ENCODE measurements at regions not wholly inside any gene's neighbourhood (a gene's known extent, or its start where the extent isn't known, plus 50 kb on each side); places are given as distances from the start of the nearest gene placed in this dataset.

GRCh38 chr9:79240774-79241173 lies 331.0 kb upstream of the TLE4 start:
- no peak for DNase-seq (ENCODE audit: low spot score in 2 of 2)
- intact Hi-C loops (cut with DNase I; ENCODE audit: low total_unique reads), result no loop called here
- Histone ChIP-seq H3K27ac (no peak overlapping the region), H3K36me3 (no peaks in the 10 kb centered on the region), H3K4me3 (no peak overlapping the region), H3K4me1 (no peaks in the 10 kb centered on the region), H3K27me3 (no peaks in the 10 kb centered on the region), H3K9me3 (no peaks in the 10 kb centered on the region)
- TF ChIP-seq POLR2A (IDR thresholded peaks at IDR 0.05) (no peak), POLR2AphosphoS5 (IDR thresholded peaks at IDR 0.05) (no peak), CTCF (IDR thresholded peaks at IDR 0.05) (no peak)

DNA sequence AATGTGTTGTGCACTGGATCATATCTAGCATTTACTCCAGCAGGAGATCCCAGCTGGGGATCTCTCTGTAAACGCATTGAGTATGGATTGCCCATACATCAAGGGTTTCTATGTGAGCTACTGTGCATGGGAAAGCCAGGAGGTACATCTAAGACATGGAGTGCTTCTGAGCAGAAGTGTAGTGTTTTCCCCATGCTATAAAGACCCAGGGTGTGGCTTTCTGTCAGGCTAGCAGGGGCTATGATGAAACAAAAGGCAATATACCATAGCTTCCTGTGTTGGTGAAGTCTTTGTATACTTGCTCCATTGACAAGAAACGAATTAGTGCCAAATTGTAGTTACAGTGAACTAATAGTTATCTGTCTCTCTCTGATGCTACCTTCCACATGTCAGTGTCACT lies 329.3 kb upstream of the TLE4 start:
- intact Hi-C loops (cut with DNase I; ENCODE audit: low total_unique reads), result no loop called here
- H3K4me3 ChIP-seq, result no peak overlapping the region
- TF ChIP-seq POLR2A (IDR thresholded peaks at IDR 0.05), result no peak
- no peak for TF ChIP-seq POLR2AphosphoS5 (IDR thresholded peaks at IDR 0.05)
- H3K9me3 ChIP-seq, result no peaks in the 10 kb centered on the region
- no peaks in the 10 kb centered on the region for H3K36me3 ChIP-seq
- no peaks in the 10 kb centered on the region for H3K27me3 ChIP-seq
- no peak for DNase-seq (ENCODE audit: low spot score in 2 of 2)
- H3K4me1 ChIP-seq, result no peaks in the 10 kb centered on the region
- H3K27ac ChIP-seq, result no peak overlapping the region

DNA sequence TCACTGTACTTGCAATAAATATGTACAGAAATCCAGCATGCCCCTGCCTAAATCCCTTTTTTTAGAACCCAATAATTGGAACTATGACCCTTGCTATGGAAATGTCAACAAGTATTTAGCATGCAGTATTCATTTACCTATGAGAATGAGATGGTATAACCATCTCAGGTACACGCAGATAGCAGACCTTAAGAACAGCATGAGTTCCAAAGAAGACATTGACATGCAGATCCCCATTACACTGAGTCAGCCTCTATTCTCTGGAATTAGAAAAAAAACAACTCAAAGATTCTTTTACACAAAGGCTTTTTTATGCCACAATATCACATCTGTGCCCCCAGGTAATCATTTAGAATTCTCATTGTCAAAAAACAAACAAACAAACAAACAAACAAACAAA lies 325.6 kb upstream of the TLE4 start:
- H3K9me3 ChIP-seq, result no peaks in the 10 kb centered on the region

DNA sequence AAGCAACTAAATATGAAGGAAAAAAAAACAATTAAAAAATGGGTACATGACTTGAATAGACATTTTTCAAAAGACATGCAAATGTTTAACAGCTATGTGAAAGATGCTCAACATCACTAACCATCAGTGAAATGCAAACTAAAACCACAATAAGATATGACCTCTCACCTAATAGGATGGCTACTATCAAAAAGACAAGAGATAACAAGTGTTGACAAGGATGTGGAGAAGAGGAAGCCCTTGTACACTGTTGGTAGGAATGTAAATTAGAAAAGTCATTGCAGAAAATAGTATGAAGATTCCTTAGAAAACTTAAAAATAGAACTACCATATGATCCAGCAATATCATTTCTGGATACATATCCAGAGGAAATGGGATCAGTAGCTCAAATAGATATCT lies 324.7 kb upstream of the TLE4 start:
- no peaks in the 10 kb centered on the region for H3K36me3 ChIP-seq
- H3K4me1 ChIP-seq, result no peaks in the 10 kb centered on the region
- H3K9me3 ChIP-seq, result no peaks in the 10 kb centered on the region
- no peak for DNase-seq (ENCODE audit: low spot score in 2 of 2)
- no peak for TF ChIP-seq POLR2A (IDR thresholded peaks at IDR 0.05)
- no peak for TF ChIP-seq POLR2AphosphoS5 (IDR thresholded peaks at IDR 0.05)
- TF ChIP-seq CTCF (IDR thresholded peaks at IDR 0.05), result no peak
- no peaks in the 10 kb centered on the region for H3K27me3 ChIP-seq
- H3K27ac ChIP-seq, result no peak overlapping the region
- no peak overlapping the region for H3K4me3 ChIP-seq
- intact Hi-C loops (cut with DNase I; ENCODE audit: low total_unique reads), result no loop called here

More for the DNA sequence above, 325.6 kb upstream of the TLE4 start:
- H3K27ac ChIP-seq, result no peak overlapping the region
- H3K4me1 ChIP-seq, result no peaks in the 10 kb centered on the region
- intact Hi-C loops (cut with DNase I; ENCODE audit: low total_unique reads), result no loop called here
- no peak overlapping the region for H3K4me3 ChIP-seq
- no peaks in the 10 kb centered on the region for H3K27me3 ChIP-seq
- no peaks in the 10 kb centered on the region for H3K36me3 ChIP-seq
- no peak for DNase-seq (ENCODE audit: low spot score in 2 of 2)
- TF ChIP-seq CTCF (IDR thresholded peaks at IDR 0.05), result no peak
- no peak for TF ChIP-seq POLR2AphosphoS5 (IDR thresholded peaks at IDR 0.05)
- TF ChIP-seq POLR2A (IDR thresholded peaks at IDR 0.05), result no peak

- intact Hi-C loops (cut with DNase I; ENCODE audit: low total_unique reads), result no loop called here
- no peak for DNase-seq (ENCODE audit: low spot score in 2 of 2)
- Histone ChIP-seq H3K4me1 (no peaks in the 10 kb centered on the region), H3K9me3 (no peaks in the 10 kb centered on the region), H3K27ac (no peak overlapping the region), H3K36me3 (no peaks in the 10 kb centered on the region), H3K27me3 (no peaks in the 10 kb centered on the region), H3K4me3 (no peak overlapping the region)
- TF ChIP-seq POLR2AphosphoS5 (IDR thresholded peaks at IDR 0.05), result no peak
- TF ChIP-seq POLR2A (IDR thresholded peaks at IDR 0.05), result no peak
- no peak for TF ChIP-seq CTCF (IDR thresholded peaks at IDR 0.05)
Observed at GRCh38 chr9:79250806-79251205, 321.0 kb upstream of the TLE4 start.

Data from breast epithelium (tissue), 4 donors.